ENCODE measurements at regions not wholly inside any gene's neighbourhood (a gene's known extent, or its start where the extent isn't known, plus 50 kb on each side); places are given as distances from the start of the nearest gene placed in this dataset.

DNA sequence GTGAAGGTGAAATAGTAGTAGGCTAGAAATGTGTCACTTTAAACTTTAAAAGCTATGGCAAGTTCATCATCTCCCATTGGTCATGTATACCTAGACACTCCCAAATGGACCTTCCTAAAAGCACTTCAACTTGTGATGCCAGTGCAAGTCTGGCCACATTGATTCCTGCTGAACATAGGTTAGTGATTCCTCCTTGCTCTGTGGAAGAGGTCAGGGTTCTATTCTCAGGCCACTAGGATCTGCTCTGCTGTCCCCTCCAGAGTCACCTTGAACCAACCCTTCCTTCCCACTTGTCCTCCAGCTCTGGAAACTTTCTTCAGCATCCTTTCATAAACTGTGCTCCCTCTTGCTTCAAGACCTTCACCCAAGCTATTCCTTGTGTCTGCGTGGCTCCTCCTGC lies 301.7 kb downstream of the RPLP1 start:
- TF ChIP-seq POLR2AphosphoS5 (IDR thresholded peaks at IDR 0.05): no peak
- TF ChIP-seq, protein P1, sequence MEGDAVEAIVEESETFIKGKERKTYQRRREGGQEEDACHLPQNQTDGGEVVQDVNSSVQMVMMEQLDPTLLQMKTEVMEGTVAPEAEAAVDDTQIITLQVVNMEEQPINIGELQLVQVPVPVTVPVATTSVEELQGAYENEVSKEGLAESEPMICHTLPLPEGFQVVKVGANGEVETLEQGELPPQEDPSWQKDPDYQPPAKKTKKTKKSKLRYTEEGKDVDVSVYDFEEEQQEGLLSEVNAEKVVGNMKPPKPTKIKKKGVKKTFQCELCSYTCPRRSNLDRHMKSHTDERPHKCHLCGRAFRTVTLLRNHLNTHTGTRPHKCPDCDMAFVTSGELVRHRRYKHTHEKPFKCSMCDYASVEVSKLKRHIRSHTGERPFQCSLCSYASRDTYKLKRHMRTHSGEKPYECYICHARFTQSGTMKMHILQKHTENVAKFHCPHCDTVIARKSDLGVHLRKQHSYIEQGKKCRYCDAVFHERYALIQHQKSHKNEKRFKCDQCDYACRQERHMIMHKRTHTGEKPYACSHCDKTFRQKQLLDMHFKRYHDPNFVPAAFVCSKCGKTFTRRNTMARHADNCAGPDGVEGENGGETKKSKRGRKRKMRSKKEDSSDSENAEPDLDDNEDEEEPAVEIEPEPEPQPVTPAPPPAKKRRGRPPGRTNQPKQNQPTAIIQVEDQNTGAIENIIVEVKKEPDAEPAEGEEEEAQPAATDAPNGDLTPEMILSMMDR (IDR thresholded peaks at IDR 0.05): no peak
